ENCODE measurements at regions not wholly inside any gene's neighbourhood (a gene's known extent, or its start where the extent isn't known, plus 50 kb on each side); places are given as distances from the start of the nearest gene placed in this dataset.

DNA sequence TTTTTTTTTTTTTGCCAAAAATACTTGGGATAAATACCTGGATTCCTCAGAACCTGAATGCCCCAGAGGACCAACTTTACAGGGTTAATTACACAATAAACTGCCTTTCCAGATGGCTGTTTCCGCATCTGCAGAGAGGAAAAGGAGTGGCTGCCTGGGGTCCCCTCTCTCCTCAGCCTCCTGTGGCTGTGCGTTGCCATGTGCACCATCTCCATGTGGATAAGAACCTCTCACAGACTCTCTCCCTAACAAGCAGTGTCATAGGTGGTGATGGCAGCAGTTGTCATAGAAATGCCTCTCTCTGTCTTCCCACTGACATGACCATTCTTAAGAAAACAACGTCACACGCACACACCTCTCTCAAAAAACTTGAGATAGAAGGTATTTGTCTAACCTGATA is 179.4 kb downstream of the RPLP1 start:
- Histone ChIP-seq H3K9me3 (ENCODE audit: insufficient read depth, low read depth, low read length) (no peaks in the 10 kb centered on the region), H3K4me3 (ENCODE audit: low read length, poor library complexity, severe bottlenecking) (no peak overlapping the region), H3K27me3 (ENCODE audit: insufficient read depth, low read length, poor library complexity, severe bottlenecking) (no peaks in the 10 kb centered on the region), H3K9me2 (replicated peaks; ENCODE audit: low read depth, low read length) (no peaks in the 10 kb centered on the region), H3K4me2 (ENCODE audit: low read depth, low read length, poor library complexity, severe bottlenecking) (no peak overlapping the region), H3K4me1 (ENCODE audit: insufficient read depth, low read length, poor library complexity, severe bottlenecking) (peaks cover under 1% of the 10 kb centered on the region), H3K79me2 (ENCODE audit: insufficient read depth, low read length) (no peaks in the 10 kb centered on the region), H3K36me3 (ENCODE audit: insufficient read depth, low read length) (no peaks in the 10 kb centered on the region), H2AFZ (ENCODE audit: low read length) (no peak overlapping the region), H4K20me1 (ENCODE audit: insufficient read depth, low read length, poor library complexity, severe bottlenecking) (no peaks in the 10 kb centered on the region), H3K9ac (ENCODE audit: low read depth, low read length, poor library complexity, severe bottlenecking) (no peak overlapping the region), H3F3A (ENCODE audit: low read depth) (no peaks in the 10 kb centered on the region)
- no peak for TF ChIP-seq EZH2phosphoT487 (IDR thresholded peaks at IDR 0.05; ENCODE audit: borderline replicate concordance)
- TF ChIP-seq, protein P1, sequence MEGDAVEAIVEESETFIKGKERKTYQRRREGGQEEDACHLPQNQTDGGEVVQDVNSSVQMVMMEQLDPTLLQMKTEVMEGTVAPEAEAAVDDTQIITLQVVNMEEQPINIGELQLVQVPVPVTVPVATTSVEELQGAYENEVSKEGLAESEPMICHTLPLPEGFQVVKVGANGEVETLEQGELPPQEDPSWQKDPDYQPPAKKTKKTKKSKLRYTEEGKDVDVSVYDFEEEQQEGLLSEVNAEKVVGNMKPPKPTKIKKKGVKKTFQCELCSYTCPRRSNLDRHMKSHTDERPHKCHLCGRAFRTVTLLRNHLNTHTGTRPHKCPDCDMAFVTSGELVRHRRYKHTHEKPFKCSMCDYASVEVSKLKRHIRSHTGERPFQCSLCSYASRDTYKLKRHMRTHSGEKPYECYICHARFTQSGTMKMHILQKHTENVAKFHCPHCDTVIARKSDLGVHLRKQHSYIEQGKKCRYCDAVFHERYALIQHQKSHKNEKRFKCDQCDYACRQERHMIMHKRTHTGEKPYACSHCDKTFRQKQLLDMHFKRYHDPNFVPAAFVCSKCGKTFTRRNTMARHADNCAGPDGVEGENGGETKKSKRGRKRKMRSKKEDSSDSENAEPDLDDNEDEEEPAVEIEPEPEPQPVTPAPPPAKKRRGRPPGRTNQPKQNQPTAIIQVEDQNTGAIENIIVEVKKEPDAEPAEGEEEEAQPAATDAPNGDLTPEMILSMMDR (conservative IDR thresholded peaks at IDR 0.05; ENCODE audit: low read length): no peak

DNA sequence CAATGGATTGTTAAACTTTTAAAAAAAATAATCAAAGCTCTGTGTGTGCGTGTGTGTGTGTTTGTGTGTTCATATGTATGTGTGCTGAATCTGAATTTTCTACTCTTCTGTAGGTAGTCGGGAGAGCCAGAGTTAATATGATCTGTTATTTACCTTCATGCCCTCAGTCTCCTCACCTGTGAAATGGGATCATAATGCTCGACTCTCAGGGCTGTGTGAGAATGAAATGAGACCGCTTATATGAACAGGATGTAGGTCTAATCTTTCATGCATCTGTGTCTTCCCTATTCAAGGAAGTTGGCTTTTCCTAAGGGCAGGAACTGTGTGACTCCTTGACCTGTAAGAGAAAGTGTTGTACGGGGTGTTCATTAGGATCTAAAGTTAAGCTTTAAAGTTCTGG is 182.2 kb downstream of the RPLP1 start:
- Histone ChIP-seq H3K9me2 (replicated peaks; ENCODE audit: low read depth, low read length) (no peaks in the 10 kb centered on the region), H3K79me2 (ENCODE audit: insufficient read depth, low read length) (no peaks in the 10 kb centered on the region), H3K9me3 (ENCODE audit: insufficient read depth, low read depth, low read length) (no peaks in the 10 kb centered on the region), H3K36me3 (ENCODE audit: insufficient read depth, low read length) (no peaks in the 10 kb centered on the region), H3F3A (ENCODE audit: low read depth) (no peaks in the 10 kb centered on the region), H3K4me1 (ENCODE audit: insufficient read depth, low read length, poor library complexity, severe bottlenecking) (peaks cover 5% of the 10 kb centered on the region), H4K20me1 (ENCODE audit: insufficient read depth, low read length, poor library complexity, severe bottlenecking) (no peaks in the 10 kb centered on the region), H3K9ac (ENCODE audit: low read depth, low read length, poor library complexity, severe bottlenecking) (no peak overlapping the region), H3K27me3 (ENCODE audit: insufficient read depth, low read length, poor library complexity, severe bottlenecking) (no peaks in the 10 kb centered on the region), H2AFZ (ENCODE audit: low read length) (no peak overlapping the region), H3K4me2 (ENCODE audit: low read depth, low read length, poor library complexity, severe bottlenecking) (no peak overlapping the region), H3K4me3 (ENCODE audit: low read length, poor library complexity, severe bottlenecking) (no peak overlapping the region)
- TF ChIP-seq, protein P1 (conservative IDR thresholded peaks at IDR 0.05; ENCODE audit: low read length): no peak
- TF ChIP-seq EZH2phosphoT487 (IDR thresholded peaks at IDR 0.05; ENCODE audit: borderline replicate concordance): no peak

- Histone ChIP-seq H3K9me3 (ENCODE audit: insufficient read depth, low read depth, low read length) (no peaks in the 10 kb centered on the region), H3K9me2 (replicated peaks; ENCODE audit: low read depth, low read length) (no peaks in the 10 kb centered on the region), H3K4me1 (ENCODE audit: insufficient read depth, low read length, poor library complexity, severe bottlenecking) (peaks cover 5% of the 10 kb centered on the region), H3K27me3 (ENCODE audit: insufficient read depth, low read length, poor library complexity, severe bottlenecking) (no peaks in the 10 kb centered on the region), H3K36me3 (ENCODE audit: insufficient read depth, low read length) (no peaks in the 10 kb centered on the region), H4K20me1 (ENCODE audit: insufficient read depth, low read length, poor library complexity, severe bottlenecking) (no peaks in the 10 kb centered on the region), H3K4me3 (ENCODE audit: low read length, poor library complexity, severe bottlenecking) (no peak overlapping the region), H3K79me2 (ENCODE audit: insufficient read depth, low read length) (no peaks in the 10 kb centered on the region), H2AFZ (ENCODE audit: low read length) (no peak overlapping the region), H3K9ac (ENCODE audit: low read depth, low read length, poor library complexity, severe bottlenecking) (no peak overlapping the region), H3F3A (ENCODE audit: low read depth) (no peaks in the 10 kb centered on the region), H3K4me2 (ENCODE audit: low read depth, low read length, poor library complexity, severe bottlenecking) (no peak overlapping the region)
- TF ChIP-seq EZH2phosphoT487 (IDR thresholded peaks at IDR 0.05; ENCODE audit: borderline replicate concordance): no peak
Observed at GRCh38 chr15:69636169-69636915, 183.7 kb downstream of the RPLP1 start.

DNA sequence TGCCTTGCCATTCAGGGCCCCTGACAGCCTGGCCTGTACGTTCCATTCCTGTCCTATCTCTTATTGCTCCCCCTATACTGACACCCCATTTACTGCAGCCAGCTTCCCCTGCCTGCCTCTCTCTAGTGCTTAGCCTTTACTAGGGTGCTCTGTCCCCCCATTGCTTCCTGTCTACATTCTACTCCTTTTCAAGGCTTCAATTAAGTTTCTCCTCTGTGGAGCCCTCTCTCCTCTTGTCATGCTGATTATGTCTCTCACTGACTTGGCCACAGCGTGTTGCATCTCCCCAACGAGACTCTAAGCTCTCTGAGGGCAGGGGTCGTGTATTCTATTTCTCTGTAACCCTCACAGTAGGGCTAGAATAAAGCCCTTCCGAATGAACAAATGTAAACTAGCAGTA is 185.2 kb downstream of the RPLP1 start:
- H3K27me3 ChIP-seq (ENCODE audit: insufficient read depth, low read length, poor library complexity, severe bottlenecking): no peaks in the 10 kb centered on the region

More for the DNA sequence above, 185.2 kb downstream of the RPLP1 start:
- TF ChIP-seq, protein P1 (conservative IDR thresholded peaks at IDR 0.05; ENCODE audit: low read length): no peak
- no peak for TF ChIP-seq EZH2phosphoT487 (IDR thresholded peaks at IDR 0.05; ENCODE audit: borderline replicate concordance)
- no peaks in the 10 kb centered on the region for H4K20me1 ChIP-seq (ENCODE audit: insufficient read depth, low read length, poor library complexity, severe bottlenecking)
- no peaks in the 10 kb centered on the region for H3K79me2 ChIP-seq (ENCODE audit: insufficient read depth, low read length)
- H3K4me3 ChIP-seq (ENCODE audit: low read length, poor library complexity, severe bottlenecking): no peak overlapping the region
- H3K36me3 ChIP-seq (ENCODE audit: insufficient read depth, low read length): no peaks in the 10 kb centered on the region
- no peaks in the 10 kb centered on the region for H3K9me2 ChIP-seq (replicated peaks; ENCODE audit: low read depth, low read length)
- no peak overlapping the region for H2AFZ ChIP-seq (ENCODE audit: low read length)
- H3F3A ChIP-seq (ENCODE audit: low read depth): no peaks in the 10 kb centered on the region
- no peaks in the 10 kb centered on the region for H3K9me3 ChIP-seq (ENCODE audit: insufficient read depth, low read depth, low read length)
- no peak overlapping the region for H3K4me2 ChIP-seq (ENCODE audit: low read depth, low read length, poor library complexity, severe bottlenecking)
- H3K4me1 ChIP-seq (ENCODE audit: insufficient read depth, low read length, poor library complexity, severe bottlenecking): peaks cover 5% of the 10 kb centered on the region
- H3K9ac ChIP-seq (ENCODE audit: low read depth, low read length, poor library complexity, severe bottlenecking): no peak overlapping the region

All from Loucy (cell line).